HepG2 (cell line): ENCODE measurements at regions not wholly inside any gene's neighbourhood (a gene's known extent, or its start where the extent isn't known, plus 50 kb on each side); places are given as distances from the start of the nearest gene placed in this dataset.

ENCODE experiments used
- ATAC-seq: fragments of 200-7000 bp; cut with Tn5 transposase; 3 replicates; pipeline ENCODE4 v1.9.1; 2020; ENCODE audit warnings: mild to moderate bottlenecking, moderate library complexity
- BruUV-seq: library from RNA; stranded (reverse); fragments of 400-500 nt; replicated peaks from 2 replicates; lab custom pipeline; 2021; lab: Mats Ljungman, UMichigan
- CTCF ChIA-PET: fragments of 300-600 bp; formaldehyde crosslinking; extraction: SDS; loops from one replicate; lab custom pipeline; 2021; ENCODE audit warnings: low total read pairs, inconsistent platforms, low intra/inter-chr PET ratio; lab: Yijun Ruan, JAX
- POLR2A ChIA-PET: fragments of 350-600 bp; sonication (Branson Sonifier 250); formaldehyde crosslinking; loops from one replicate; lab custom pipeline; 2020; ENCODE audit warnings: antibody characterized with exemption, inconsistent platforms; lab: Yijun Ruan, JAX
- DNase-seq: peaks from one replicate; pipeline ENCODE4 v3.0.0-alpha.2; 2015; ENCODE audit warnings: low spot score
- FAIRE-seq: peaks from 3 replicates; lab custom pipeline; 2011; peaks lifted over from hg19 to GRCh38; lab: Jason Lieb, UNC
- H2AFZ ChIP-seq: one replicate; pipeline ENCODE4 v1.6.1; 2011; ENCODE audit warnings: low read length, inconsistent platforms
- H3K27ac ChIP-seq: fragments of 300-600 bp; 3 replicates; pipeline ENCODE4 v1.8.0; 2011; ENCODE audit warnings: mixed run types, mild to moderate bottlenecking, mixed read lengths, low read length, inconsistent platforms; ENCODE audit not compliant: insufficient read depth; ENCODE audit errors: extremely low read length
- H3K27me3 ChIP-seq, 2 experiments: fragments of 200-600 bp in 1 of 2; 2 replicates in 1 of 2; 3 replicates in 1 of 2; pipeline versions ENCODE4 v1.6.0 to v1.8.0; 2011; ENCODE audit warnings: low read length in 2 of 2, mild to moderate bottlenecking in 2 of 2, moderate library complexity in 2 of 2, inconsistent platforms in 1 of 2; ENCODE audit not compliant: insufficient read depth in 2 of 2, control insufficient read depth in 1 of 2
- H3K36me3 ChIP-seq, 2 experiments: fragments of 200-600 bp in 1 of 2; replicated peaks in 1 of 2; 2 replicates in 1 of 2; 3 replicates in 1 of 2; pipeline versions ENCODE4 v1.5.1 to v1.8.0; 2011; ENCODE audit warnings: low read length in 2 of 2, inconsistent platforms in 1 of 2; ENCODE audit not compliant: insufficient read depth in 2 of 2, control insufficient read depth in 1 of 2
- H3K4me1 ChIP-seq: 2 replicates; pipeline ENCODE4 v1.5.1; 2012; ENCODE audit warnings: low read length, inconsistent platforms; ENCODE audit not compliant: insufficient read depth
- H3K4me2 ChIP-seq: 2 replicates; pipeline ENCODE4 v1.6.0; 2011; ENCODE audit warnings: low read depth, low read length, inconsistent platforms
- H3K4me3 ChIP-seq, 3 experiments: fragments of 200-600 bp in 1 of 3; sonication (generic), shearing (Covaris generic) in 1 of 3; replicated peaks in 1 of 3; 2 replicates each; pipeline ENCODE4 v1.5.1; 2011 to 2016; ENCODE audit warnings: low read length in 3 of 3, inconsistent platforms in 2 of 3, low read depth in 2 of 3, mild to moderate bottlenecking in 2 of 3, control low read depth in 1 of 3, mixed read lengths in 1 of 3; ENCODE audit not compliant: insufficient read depth in 1 of 3
- H3K79me2 ChIP-seq: one replicate; pipeline ENCODE4 v1.6.1; 2011; ENCODE audit warnings: low read length, inconsistent platforms; ENCODE audit not compliant: insufficient read depth
- H3K9ac ChIP-seq: 2 replicates; pipeline ENCODE4 v1.6.0; 2011; ENCODE audit warnings: mild to moderate bottlenecking, low read depth, low read length, inconsistent platforms; ENCODE audit not compliant: insufficient read depth
- H3K9me3 ChIP-seq: 2 replicates; pipeline ENCODE4 v1.5.1; 2012; ENCODE audit warnings: mild to moderate bottlenecking, low read length
- H4K20me1 ChIP-seq: 2 replicates; pipeline ENCODE4 v1.6.0; 2011; ENCODE audit warnings: inconsistent platforms, mild to moderate bottlenecking, low read length, moderate library complexity; ENCODE audit not compliant: insufficient read depth
- AKNA ChIP-seq: sonication (generic); formaldehyde crosslinking; IDR thresholded peaks from 2 replicates; pipeline ENCODE4 v1.4.0; 2020; ENCODE audit warnings: missing genetic modification reagents, borderline replicate concordance
- ATF6 ChIP-seq: sonication (generic); formaldehyde crosslinking; conservative IDR thresholded peaks from 2 replicates; pipeline ENCODE4 v1.4.0; 2020; ENCODE audit warnings: missing genetic modification reagents
- ZFP91 ChIP-seq: sonication (generic); formaldehyde crosslinking; IDR thresholded peaks from 2 replicates; pipeline ENCODE4 v1.9.0; 2022; ENCODE audit warnings: missing genetic modification reagents, mild to moderate bottlenecking, borderline replicate concordance
- ZNF331 ChIP-seq: sonication (generic); formaldehyde crosslinking; IDR thresholded peaks from 2 replicates; pipeline ENCODE4 v1.4.0; 2020; ENCODE audit warnings: missing genetic modification reagents
- ZNF782 ChIP-seq: sonication (generic); formaldehyde crosslinking; IDR thresholded peaks from 2 replicates; pipeline ENCODE4 v1.4.0; 2020; ENCODE audit warnings: missing genetic modification reagents, mild to moderate bottlenecking, borderline replicate concordance
- in situ Hi-C: cut with HindIII; loops from 2 replicates; pipeline ENCODE4 v1.10.0; 2017; ENCODE audit warnings: low pct_unique_long_range_greater_than_20kb; ENCODE audit not compliant: extremely low pct_ligation_motif_present
- intact Hi-C: fragments of 100-400 bp; cut with micrococcal nuclease; formaldehyde crosslinking; loops from one replicate; pipeline ENCODE4 v1.10.0; 2022; ENCODE audit not compliant: unreplicated experiment

- CTCF ChIA-PET, result no interaction called here
- H3K4me3 ChIP-seq, result no peak overlapping the region
- H3K27ac ChIP-seq, result no peak overlapping the region
- TF ChIP-seq ZNF782 (CRISPR knock-in tag) (no peak), ATF6 (CRISPR knock-in tag) (no peak), ZFP91 (no peak), AKNA (no peak), ZNF331 (CRISPR knock-in tag) (no peak)
- no peak overlapping the region for H2AFZ ChIP-seq
- no peaks in the 10 kb centered on the region for H4K20me1 ChIP-seq
- H3K4me1 ChIP-seq, result no peaks in the 10 kb centered on the region
- DNase-seq (no peak), FAIRE-seq (no peak), ATAC-seq (no peak)
- peaks cover 22% of the 10 kb centered on the region for H3K9me3 ChIP-seq
- POLR2A ChIA-PET, result no interaction called here
- no peaks in the 10 kb centered on the region for H3K36me3 ChIP-seq
- no peaks in the 10 kb centered on the region for H3K79me2 ChIP-seq
- no peaks in the 10 kb centered on the region for H3K27me3 ChIP-seq
- intact Hi-C loops (no loop called here), in situ Hi-C loops (loop anchor here (25.0 kb wide), 1 partner anchor 1182 kb away; no protein-coding TSS in a partner anchor)
- no peak overlapping the region for H3K4me2 ChIP-seq
- no TSS peak for BruUV-seq
- H3K9ac ChIP-seq, result no peak overlapping the region
Measured at GRCh38 chr2:51718881-51719280, 686.9 kb upstream of the NRXN1 start.
